Activated CD4-positive, alpha-beta T cell treated with anti-CD3 and anti-CD28 coated beads for 48 hours (primary cell): ENCODE measurements at regions not wholly inside any gene's neighbourhood (a gene's known extent, or its start where the extent isn't known, plus 50 kb on each side); places are given as distances from the start of the nearest gene placed in this dataset.
"Not testable (repeated sequence)": the region's sequence is repeated elsewhere in the genome, so short reads cannot be mapped to it uniquely, and the experiment has no call there.

Experiments
- DNase-seq: peaks from one replicate; pipeline ENCODE4 v3.0.0-alpha.2; 2020

DNA sequence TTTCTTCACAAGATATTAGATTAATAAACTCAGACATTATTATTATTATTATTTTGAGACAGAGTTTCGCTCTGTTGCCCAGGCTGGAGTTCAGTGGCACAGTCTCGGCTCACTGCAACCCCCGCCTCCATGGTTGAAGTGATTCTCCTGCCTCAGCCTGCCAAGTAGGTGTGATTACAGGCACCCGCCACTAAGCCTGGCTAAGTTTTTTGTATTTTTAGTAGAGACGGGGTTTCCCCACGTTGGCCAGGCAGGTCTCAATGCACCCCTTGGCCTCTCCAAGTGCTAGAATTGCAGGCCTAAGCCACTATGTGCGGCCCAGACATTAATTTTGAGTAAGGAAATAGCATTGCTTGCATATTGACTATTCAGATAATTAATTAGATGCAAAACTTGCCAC lies 554.9 kb upstream of the LRFN5 start:
- no peak for DNase-seq

DNA sequence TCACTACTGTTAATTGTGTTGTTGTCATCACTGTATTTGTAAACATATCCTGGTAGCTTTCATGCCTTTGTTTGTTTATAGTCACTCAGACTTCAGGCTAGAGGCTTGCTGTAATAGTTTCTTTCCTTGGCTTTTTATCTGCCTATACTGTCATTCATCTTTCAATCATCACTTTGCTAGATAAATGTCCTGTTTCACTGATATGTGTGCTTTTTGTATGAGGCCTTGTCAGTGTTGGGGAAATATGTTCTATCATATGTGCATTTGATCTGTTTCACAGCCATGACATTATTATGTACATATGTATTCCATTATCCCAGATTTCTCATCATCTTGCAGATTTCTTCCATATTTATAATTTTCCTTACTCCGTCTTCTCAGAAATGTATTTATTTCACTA lies 558.9 kb upstream of the LRFN5 start:
- DNase-seq, result no peak

DNA sequence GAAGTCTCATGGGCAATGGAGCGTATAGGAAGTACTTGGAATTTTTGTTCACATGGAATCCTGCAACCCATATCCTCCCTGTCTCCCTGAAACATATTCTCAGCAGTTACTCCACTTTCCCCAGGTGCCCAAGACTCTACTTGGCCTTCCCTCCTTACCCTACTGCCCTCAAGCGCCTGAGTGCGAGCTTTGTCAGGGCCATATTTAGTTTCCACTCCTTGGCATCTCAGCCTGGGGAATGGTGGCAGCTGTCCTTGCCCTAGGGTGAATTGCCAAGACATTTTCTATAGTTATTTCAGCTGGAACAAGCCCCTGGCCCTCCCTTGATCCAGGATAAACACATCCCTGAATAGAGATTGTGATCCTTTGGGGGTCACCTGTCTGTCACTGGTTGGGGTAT lies 569.3 kb upstream of the LRFN5 start:
- DNase-seq, result no peak

DNA sequence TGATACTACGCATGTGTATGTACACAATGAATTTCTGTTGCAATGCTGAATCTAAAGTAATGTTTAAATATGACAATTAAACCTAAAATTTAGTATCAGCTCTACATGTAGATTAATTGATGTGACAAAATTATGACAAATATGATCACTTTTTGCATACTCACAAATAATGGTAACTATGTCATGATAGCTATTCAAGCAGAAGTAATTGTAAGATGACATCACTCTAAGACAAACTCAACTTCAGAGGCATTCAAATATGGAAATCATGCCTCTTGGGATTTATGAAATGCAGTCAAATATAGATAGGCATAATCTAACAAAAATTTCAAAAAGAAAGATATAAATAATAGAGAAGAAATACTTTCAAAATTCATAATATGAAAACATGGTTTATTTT lies 571.7 kb upstream of the LRFN5 start:
- DNase-seq, result no peak

DNA sequence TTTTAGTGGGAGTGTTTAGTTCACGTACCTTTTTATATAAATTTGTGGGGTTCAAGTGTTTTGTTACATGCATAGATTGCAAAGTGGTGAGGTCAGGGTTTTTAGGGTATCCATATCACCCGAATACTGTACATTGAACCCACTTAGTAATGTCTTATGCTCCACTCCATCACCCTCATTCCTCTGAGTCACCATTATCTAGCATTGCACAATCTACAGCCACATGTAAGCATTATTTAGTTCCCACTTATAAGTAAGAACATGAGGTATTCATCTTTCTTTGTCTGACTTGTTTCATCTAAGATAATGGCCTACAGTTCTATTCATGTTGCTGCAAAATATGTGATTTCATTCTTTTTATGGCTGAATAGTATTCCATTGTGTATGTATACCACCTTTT lies 583.7 kb upstream of the LRFN5 start:
- DNase-seq, result no peak

DNA sequence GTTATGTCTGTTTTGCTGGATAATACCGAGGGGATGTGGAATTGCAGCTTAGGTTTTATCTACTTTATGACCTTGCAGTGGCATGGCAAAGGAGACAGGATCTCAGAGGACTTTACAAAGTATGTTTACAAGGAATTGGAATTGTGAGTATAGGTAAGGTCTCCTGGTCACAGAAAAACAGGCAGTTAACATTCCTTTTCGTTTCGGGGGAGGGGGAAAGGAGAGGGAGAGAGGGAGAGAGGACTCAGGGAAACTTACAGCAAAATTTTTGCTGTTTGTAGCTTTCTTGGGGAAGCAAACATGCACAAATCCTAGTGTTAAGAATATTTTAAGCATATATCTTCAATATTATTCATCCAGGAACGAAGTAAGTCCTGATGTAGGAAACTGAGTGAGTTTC lies 590.5 kb upstream of the LRFN5 start:
- no peak for DNase-seq

DNA sequence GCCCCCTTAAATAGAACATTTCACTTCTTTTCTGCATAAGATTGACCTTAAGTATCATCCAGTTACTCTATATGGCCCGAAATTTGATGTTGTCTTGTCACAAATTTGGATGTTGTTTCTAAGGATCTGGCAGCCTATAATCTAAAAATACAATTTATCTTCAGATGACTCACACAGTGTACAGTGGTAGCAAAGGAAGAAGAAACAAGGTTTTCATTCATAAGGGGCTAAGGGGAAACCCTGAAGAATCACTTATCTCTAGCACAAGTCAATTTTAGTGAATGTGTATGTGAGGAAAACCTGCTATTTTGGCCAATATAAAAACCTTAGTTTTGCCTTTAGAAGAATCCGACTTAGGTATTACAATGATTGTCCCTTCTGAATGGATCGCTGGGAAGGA lies 606.3 kb upstream of the LRFN5 start:
- DNase-seq, result no peak

DNA sequence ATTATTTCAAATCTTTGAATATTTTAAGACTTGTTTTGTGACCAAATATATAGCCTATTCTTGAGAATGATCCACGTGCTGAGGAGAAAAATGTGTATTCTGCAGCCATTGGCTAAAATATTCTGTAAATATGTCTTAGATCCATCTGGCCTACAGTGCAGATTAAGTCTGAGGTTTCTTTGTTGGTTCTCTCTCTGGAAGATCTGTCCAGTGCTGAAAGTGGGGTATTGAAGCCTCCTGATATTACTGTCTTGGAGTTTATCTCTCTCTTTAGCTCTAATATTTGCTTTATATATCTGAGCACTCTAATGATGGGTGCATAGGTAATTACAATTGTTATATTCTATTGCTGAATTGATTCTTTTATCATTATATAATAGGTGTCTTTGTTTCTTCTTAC lies 617.4 kb upstream of the LRFN5 start:
- no peak for DNase-seq

DNA sequence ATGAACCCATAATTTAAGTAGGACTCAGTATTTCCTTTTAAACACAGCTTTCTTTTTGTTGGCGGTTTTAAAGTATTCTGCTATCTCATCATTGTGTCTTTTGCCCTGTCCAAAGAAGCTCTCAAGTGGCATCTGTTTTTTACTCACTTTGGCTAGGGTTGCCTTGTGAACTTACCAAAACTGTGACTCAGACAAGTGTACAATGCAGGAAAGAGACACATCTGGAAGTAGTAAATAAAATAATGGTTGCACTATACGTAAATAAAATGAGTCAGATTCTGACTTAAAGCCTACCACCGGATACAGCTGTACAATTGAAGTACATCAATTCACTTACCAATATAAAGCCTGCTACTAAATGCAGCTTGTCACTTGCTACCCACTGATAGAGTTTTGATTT lies 619.2 kb upstream of the LRFN5 start:
- no peak for DNase-seq

DNA sequence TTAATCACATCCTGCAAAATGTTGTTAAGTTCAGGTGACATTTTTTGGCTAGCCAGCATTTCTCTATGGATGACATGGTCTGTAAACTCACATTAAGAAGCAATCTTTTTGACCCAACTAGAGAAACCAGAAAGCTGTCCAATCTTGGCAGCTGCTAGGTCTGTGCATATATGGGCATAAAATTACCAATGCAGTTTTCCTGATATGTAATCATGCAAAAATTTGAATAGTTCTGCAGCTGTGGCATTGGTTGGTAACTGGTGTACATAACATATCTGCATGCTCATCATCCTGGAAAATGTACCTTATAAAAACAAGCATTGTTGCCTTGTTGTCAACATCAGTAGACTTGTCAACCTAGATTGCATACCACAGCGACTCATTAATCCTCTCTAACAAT lies 620.0 kb upstream of the LRFN5 start:
- DNase-seq, result no peak

DNA sequence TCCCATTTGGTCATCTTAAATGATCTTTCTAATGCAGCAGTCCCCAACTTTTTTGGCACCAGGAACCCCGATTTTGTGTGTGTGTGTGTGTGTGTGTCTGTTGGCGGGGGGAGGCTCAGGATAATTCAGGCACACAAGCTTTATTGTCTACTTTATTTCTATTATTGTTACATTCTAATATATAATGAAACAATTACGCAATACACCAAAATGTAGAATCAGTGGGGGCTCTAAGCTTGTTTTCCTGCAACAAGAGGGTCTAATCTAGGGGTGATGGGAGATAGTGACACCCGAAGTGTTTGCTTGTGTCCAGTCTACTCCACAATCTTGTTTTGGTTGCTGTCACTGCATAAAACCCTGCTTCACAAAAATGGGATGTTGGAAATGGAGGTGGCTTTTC lies 621.1 kb upstream of the LRFN5 start:
- no peak for DNase-seq

DNA sequence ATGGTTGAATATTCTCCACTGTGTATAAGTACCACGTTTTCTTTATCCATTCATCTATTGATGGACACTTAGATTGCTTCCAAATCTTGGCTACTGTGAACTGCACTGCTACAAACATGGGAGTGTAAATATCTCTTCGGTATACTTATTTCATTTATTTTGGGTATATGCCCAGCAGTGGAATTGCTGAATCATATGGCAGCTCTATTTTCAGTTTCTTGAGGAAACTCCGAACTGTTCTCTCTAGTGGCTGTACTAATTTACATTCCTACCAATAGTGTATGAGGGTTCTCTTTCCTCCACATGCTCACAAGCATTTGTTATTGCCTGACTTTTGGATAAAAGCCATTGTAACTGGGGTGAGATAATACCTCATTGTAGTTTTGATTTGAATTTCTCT lies 623.1 kb upstream of the LRFN5 start:
- DNase-seq, result no peak

DNA sequence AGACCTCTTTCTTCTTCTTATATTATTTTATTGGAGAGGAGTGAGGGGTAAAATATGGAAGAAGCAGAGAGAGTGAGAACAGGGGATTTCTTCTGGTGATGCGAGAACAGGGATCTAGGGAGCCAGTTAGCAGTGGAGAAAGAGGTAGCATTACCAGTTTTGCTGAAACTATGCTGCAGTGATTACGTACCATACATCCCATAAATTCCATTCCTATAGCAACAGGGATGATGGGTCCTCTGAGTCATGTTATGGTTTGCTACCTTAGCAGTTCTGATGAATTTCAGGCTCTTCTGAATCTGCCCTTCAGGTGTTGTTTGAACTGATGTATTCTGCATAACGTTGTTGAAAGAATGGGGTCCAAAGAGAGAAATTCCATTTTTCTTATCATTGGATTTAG lies 625.4 kb upstream of the LRFN5 start:
- no peak for DNase-seq

DNA sequence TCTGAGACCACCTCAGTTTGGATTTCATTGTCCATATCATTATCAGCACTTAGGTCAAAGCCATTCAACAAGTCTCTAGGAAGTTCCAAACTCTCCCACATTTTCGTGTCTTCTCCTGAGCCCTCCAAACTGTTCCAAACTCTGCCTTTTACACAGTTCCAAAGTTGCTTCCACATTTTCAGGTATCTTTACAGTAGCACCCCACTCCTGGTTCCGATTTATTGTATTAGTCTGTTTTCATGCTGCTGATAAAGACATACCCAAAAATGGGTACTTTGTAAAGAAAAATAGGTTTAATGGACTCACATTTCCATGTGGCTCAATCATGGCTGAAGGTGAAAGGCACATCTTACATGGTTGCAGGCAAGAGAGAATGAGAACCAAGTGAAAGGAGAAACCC lies 646.4 kb upstream of the LRFN5 start:
- DNase-seq, result not testable (repeated sequence)

DNA sequence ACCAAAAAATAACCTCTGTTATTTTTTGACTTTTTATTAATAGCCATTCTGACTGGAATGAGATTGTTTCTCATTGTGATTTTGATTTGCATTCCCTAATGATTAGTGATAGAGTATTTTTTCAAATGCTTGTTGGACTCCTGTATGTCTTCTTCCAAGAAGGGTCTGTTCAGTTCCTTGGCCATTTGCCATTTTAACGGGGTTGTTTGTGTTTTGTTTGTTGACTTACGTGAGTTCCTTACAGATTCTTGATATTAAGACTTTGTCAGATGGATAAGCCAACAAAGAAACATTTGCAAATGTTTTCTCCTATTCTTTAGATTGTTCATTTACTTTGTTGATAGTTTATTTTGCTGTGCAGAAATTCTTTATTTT lies 651.6 kb upstream of the LRFN5 start:
- no peak for DNase-seq

DNA sequence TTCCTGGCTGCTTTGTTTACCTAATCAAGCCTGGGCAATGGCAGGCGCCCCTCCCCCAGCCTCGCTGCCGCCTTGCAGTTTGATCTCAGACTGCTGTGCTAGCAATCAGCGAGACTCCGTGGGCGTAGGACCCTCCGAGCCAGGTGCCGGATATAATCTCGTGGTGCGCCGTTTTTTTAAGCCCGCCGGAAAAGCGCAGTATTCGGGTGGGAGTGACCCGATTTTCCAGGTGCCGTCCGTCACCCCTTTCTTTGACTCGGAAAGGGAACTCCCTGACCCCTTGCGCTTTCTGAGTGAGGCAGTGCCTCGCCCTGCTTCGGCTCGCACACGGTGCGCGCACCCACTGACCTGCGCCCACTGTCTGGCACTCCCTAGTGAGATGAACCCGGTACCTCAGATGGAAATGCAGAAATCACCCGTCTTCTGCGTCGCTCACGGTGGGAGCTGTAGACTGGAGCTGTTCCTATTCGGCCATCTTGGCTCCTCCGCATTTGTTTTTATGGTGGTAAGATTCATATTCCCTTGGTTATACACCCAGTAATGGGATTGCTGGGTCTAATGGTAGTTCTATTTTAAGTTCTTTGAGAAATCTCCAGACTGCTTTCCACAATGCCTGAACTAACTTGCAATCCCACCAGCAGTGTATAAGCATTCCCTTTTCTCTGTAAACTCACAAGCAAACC lies 652.1 kb upstream of the LRFN5 start:
- DNase-seq, result not testable (repeated sequence)

DNA sequence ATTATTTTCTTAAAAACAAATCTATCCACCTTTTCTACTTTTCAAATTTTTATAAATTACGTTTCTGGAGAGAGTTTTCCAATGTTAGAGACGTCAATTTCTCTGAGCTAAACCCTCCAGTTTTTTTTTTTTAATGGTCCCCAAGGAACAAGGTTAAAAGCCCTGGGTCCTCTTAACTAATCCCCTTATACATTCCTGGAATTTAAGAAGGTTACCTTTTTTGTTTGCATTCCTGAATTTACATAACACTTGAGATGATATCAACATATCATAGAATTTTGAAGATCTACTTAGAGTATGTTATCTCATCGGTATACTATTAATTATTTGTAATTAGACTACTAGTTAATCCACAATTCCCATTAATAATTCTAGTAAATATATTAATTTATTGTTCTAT lies 662.2 kb upstream of the LRFN5 start:
- no peak for DNase-seq

DNA sequence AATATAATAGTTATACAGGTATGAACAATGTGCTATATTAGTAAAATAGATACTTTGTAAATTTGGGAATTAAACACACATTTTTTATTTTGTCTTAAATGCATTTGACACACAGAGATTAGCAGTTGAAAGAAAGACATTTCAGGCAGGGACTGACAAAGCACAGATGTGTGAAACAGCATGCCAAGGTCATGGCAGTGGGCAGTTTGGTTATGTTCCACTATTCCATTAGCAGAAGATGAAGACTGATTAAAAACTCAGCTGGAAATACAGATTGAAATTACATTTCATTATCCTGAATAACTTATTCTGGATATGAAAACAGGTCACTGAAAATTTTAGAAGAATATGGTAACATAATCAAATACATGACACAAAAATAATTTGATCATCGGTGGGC lies 669.8 kb upstream of the LRFN5 start:
- DNase-seq, result no peak

DNA sequence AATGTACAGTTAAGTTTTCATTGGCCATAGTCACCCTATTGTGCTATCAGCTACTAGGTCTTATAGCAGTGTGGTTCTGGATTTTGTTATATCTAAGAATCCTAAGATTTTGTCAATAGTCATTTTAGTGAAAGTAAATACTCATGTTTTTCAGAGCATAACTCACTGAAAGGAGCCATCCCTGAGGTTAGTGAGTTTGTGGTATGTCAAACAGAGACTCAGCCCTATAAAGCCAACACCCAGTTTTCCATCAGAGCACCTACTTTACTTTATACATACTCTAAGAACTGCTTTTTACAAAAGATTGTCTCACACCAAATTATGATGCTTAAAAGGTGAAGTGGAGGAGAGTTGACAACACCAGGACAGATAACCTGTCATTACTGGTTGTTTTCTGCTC lies 686.3 kb upstream of the LRFN5 start:
- DNase-seq, result no peak

DNA sequence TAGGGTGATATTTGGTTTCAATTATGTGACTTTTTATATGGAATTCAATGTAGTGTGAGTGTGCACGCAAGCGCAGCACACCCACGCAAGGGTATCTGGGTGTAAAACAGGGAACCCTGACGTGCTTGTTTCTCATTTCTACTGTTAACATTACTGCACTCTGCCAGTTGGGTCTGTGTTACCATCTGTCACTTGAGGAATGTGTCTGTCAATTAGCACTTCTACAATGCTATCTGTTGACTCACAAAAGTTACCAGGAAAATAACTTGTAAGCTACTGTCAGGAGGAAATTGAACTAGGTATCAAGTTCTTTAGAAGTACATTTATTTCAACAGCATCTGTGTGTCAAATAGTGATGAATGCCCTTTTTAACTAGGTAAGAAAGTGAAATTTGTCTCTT lies 695.5 kb upstream of the LRFN5 start:
- no peak for DNase-seq

DNA sequence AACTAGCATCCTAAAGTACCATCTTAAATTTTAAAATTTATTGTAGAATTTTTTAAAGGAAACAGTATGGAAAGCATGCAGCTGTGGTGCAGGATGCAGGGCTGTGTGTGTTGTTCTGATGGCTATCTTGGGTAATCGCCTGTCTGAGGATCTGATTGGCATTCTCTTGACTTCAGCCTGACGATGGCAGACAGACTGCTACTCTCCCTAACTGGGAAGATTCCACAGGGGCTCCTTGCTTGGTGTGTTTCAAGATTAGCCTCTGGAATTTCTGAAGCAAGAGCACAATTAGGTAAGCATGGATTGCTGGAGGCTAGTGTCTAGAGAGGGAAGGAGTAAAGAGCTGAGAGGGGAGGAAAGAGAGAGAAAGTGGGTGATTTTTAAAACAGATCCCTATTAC lies 696.8 kb upstream of the LRFN5 start:
- no peak for DNase-seq

DNA sequence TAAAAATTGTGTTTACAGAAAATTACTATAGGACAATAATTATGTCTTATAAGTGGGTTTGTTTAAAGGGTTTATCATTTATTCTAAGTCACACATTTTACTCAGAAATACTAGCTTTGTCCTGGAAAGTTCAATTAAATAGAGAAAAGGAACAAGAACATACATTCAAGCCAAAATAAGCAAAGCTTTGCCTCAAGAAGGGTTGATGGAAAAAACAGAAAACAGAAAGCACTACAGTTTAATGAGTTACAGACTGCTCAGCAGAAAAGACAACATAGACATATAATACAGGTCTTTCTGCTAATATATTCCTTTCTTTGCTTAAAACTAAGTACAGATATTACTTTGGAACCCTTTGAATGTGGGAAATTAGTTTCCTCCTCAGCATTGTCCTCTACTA lies 703.0 kb upstream of the LRFN5 start:
- no peak for DNase-seq

DNA sequence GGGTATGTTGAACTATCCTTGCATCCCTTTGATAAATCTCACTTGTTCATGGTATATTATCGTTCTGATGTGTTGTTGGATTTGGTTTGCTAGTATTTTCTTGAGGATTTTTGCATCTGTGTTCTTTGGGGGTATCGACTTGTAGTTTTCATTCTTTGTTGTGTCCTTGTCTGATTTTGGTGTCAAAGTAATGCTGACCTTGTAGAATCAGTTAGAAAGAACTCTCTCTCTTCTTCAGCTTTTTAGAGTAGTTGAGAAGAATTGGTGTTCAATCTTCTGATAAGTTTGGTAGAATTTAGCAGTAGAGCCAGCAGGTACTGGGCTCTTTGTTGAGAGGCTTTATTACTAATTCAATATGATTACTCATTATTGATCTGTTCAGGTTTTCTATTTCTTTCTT lies 707.2 kb upstream of the LRFN5 start:
- no peak for DNase-seq

DNA sequence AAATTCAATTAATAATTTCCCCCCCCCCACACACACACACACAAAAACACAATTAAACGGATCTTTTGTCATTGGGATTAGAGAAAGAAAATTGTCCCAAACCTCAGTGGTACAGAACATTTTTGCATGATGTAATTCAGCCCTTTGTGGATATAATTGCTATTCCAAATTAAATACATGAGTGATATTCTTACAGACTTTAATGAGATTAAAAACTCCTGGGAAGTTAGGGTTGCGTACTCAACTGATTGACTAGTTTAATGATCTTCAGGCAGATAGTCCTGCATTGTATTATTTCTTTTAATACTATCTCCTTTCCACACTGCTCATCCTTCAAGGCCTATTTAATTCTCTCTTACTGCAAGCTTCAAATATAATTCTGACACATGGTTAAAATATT lies 711.8 kb upstream of the LRFN5 start:
- DNase-seq, result no peak

DNA sequence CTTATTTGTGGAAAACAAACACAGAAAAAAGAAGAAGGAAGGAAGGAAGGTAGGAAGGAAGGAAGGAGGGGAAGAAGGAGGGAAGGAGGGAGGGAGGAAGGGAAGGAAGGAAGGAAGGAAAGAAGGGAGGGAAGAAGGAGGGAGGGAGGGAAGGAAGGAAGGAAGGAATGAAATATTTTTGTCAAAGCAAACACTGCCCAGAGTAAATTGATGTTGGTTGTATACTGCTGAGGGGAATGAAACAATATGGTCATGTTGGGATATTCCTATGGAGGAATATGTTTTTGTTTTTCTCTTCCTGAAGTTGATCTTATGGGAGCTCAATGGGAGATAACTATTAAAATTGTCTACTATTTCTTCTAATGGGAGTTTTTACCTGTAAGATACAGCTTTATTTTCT lies 717.5 kb upstream of the LRFN5 start:
- DNase-seq, result no peak

DNA sequence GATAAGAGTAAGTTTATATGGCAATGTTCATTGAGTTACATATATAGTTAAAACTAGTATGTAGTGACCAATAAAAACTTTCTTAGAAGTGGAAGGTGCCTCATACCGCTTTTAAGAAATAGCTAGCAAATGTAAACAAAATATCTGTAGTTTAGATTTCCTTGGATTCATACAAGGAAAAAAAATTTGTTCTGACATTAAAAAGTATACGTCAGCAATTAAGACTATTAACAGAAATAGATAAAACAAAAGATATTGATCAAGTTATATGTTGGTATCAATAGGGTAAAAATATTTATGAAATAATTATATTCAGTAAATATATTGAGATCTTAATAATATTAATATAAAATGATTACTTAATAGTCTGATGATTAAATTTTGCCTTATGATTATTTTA lies 718.8 kb upstream of the LRFN5 start:
- DNase-seq, result no peak
